Mesodermal cell (in vitro differentiated cells): ENCODE measurements at regions not wholly inside any gene's neighbourhood (a gene's known extent, or its start where the extent isn't known, plus 50 kb on each side); places are given as distances from the start of the nearest gene placed in this dataset.

Experiments
- H3K27ac ChIP-seq: 2 replicates; pipeline ENCODE4 v1.7.0; 2013; ENCODE audit warnings: mild to moderate bottlenecking, low read depth, low read length, moderate library complexity; ENCODE audit not compliant: severe bottlenecking
- H3K36me3 ChIP-seq: 2 replicates; pipeline ENCODE4 v1.7.1; 2013; ENCODE audit warnings: mild to moderate bottlenecking, low read length, moderate library complexity; ENCODE audit not compliant: control insufficient read depth, insufficient read depth
- H3K4me1 ChIP-seq: one replicate; pipeline ENCODE4 v1.7.1; 2013; ENCODE audit warnings: mild to moderate bottlenecking, low read length; ENCODE audit not compliant: insufficient read depth, control insufficient read depth, poor library complexity, severe bottlenecking
- H3K4me3 ChIP-seq: 2 replicates; pipeline ENCODE4 v1.7.0; 2013; ENCODE audit warnings: low read length, control low read depth, mild to moderate bottlenecking; ENCODE audit not compliant: insufficient read depth, poor library complexity, severe bottlenecking; ENCODE audit errors: extremely low read depth
- H3K9me3 ChIP-seq: 2 replicates; pipeline ENCODE4 v1.7.1; 2013; ENCODE audit warnings: mild to moderate bottlenecking, low read length, moderate library complexity; ENCODE audit not compliant: control insufficient read depth
- WGBS, 2 experiments: methylation state at CpG; one replicate each; pipeline ENCODE4 v1.1.5; 2013; ENCODE audit warnings: missing lambda C conversion rate in 2 of 2; ENCODE audit not compliant: insufficient coverage in 2 of 2; 5-methylcytosine and 5-hydroxymethylcytosine counted together

GRCh38 chr19:30312582-30313352 is 59.4 kb upstream of the ZNF536 start:
- Histone ChIP-seq H3K4me1 (no peaks in the 10 kb centered on the region), H3K27ac (no peak overlapping the region), H3K9me3 (no peaks in the 10 kb centered on the region), H3K4me3 (no peak overlapping the region), H3K36me3 (no peaks in the 10 kb centered on the region)
- WGBS, 2 experiments: 84 to 93% methylated on average over 11 to 14 of the region's 14 CpGs

- Histone ChIP-seq H3K4me3 (no peak overlapping the region), H3K9me3 (no peaks in the 10 kb centered on the region), H3K27ac (no peak overlapping the region), H3K36me3 (no peaks in the 10 kb centered on the region), H3K4me1 (no peaks in the 10 kb centered on the region)
- 80 to 100% methylated on average over 1 of the region's 2 CpGs for WGBS, 2 experiments
These were observed 58.8 kb upstream of the ZNF536 start for GRCh38 chr19:30313353-30313750.

- Histone ChIP-seq H3K27ac (no peak overlapping the region), H3K36me3 (no peaks in the 10 kb centered on the region), H3K4me1 (no peaks in the 10 kb centered on the region), H3K4me3 (no peak overlapping the region), H3K9me3 (no peaks in the 10 kb centered on the region)
- 88 to 91% methylated on average over 10 to 13 of the region's 14 CpGs for WGBS, 2 experiments
These were observed 58.0 kb upstream of the ZNF536 start for GRCh38 chr19:30314056-30314804.

GRCh38 chr19:30314805-30315155 is 57.4 kb upstream of the ZNF536 start:
- Histone ChIP-seq H3K27ac (no peak overlapping the region), H3K4me3 (no peak overlapping the region), H3K4me1 (no peaks in the 10 kb centered on the region), H3K36me3 (no peaks in the 10 kb centered on the region), H3K9me3 (no peaks in the 10 kb centered on the region)
- WGBS, 2 experiments: 90 to 93% methylated on average over 4 to 5 of the region's 5 CpGs

GRCh38 chr19:30315159-30315558 is 57.0 kb upstream of the ZNF536 start:
- no peaks in the 10 kb centered on the region for H3K4me1 ChIP-seq
- no peak overlapping the region for H3K27ac ChIP-seq
- no peaks in the 10 kb centered on the region for H3K36me3 ChIP-seq
- no peaks in the 10 kb centered on the region for H3K9me3 ChIP-seq
- WGBS, 2 experiments: 92 to 94% methylated on average over 2 of the region's 2 CpGs
- no peak overlapping the region for H3K4me3 ChIP-seq

GRCh38 chr19:30316000-30316491 is 56.1 kb upstream of the ZNF536 start:
- Histone ChIP-seq H3K4me3 (no peak overlapping the region), H3K9me3 (no peaks in the 10 kb centered on the region), H3K36me3 (no peaks in the 10 kb centered on the region), H3K4me1 (no peaks in the 10 kb centered on the region), H3K27ac (no peak overlapping the region)
- 92% methylated on average over 2 of the region's 4 CpGs; no CpG with 5 or more reads in 1 of the 2 experiments for WGBS, 2 experiments

GRCh38 chr19:30316560-30317106 is 55.6 kb upstream of the ZNF536 start:
- H3K9me3 ChIP-seq: no peaks in the 10 kb centered on the region
- no peaks in the 10 kb centered on the region for H3K36me3 ChIP-seq
- WGBS, 2 experiments: 61 to 98% methylated on average over 2 to 6 of the region's 6 CpGs
- no peak overlapping the region for H3K27ac ChIP-seq
- no peaks in the 10 kb centered on the region for H3K4me1 ChIP-seq
- no peak overlapping the region for H3K4me3 ChIP-seq

- H3K27ac ChIP-seq: no peak overlapping the region
- H3K4me3 ChIP-seq: no peak overlapping the region
- 85 to 91% methylated on average over 5 to 7 of the region's 7 CpGs for WGBS, 2 experiments
- H3K4me1 ChIP-seq: no peaks in the 10 kb centered on the region
- no peaks in the 10 kb centered on the region for H3K36me3 ChIP-seq
- H3K9me3 ChIP-seq: no peaks in the 10 kb centered on the region
These were observed 54.8 kb upstream of the ZNF536 start for GRCh38 chr19:30317403-30317802.

- WGBS, 2 experiments: 100% methylated on average over 1 to 4 of the region's 5 CpGs
- no peaks in the 10 kb centered on the region for H3K9me3 ChIP-seq
- H3K4me1 ChIP-seq: no peaks in the 10 kb centered on the region
- H3K36me3 ChIP-seq: no peaks in the 10 kb centered on the region
- no peak overlapping the region for H3K4me3 ChIP-seq
- H3K27ac ChIP-seq: no peak overlapping the region
These were observed 53.9 kb upstream of the ZNF536 start for GRCh38 chr19:30318261-30318660.

- 89 to 91% methylated on average over 7 to 9 of the region's 11 CpGs for WGBS, 2 experiments
- H3K36me3 ChIP-seq: no peaks in the 10 kb centered on the region
- H3K27ac ChIP-seq: no peak overlapping the region
- H3K4me3 ChIP-seq: no peak overlapping the region
- no peaks in the 10 kb centered on the region for H3K4me1 ChIP-seq
- no peaks in the 10 kb centered on the region for H3K9me3 ChIP-seq
These were observed 53.2 kb upstream of the ZNF536 start for GRCh38 chr19:30318936-30319335.
